ENCODE measurements at regions not wholly inside any gene's neighbourhood (a gene's known extent, or its start where the extent isn't known, plus 50 kb on each side); places are given as distances from the start of the nearest gene placed in this dataset.
"Not testable (repeated sequence)": the region's sequence is repeated elsewhere in the genome, so short reads cannot be mapped to it uniquely, and the experiment has no call there.

DNA sequence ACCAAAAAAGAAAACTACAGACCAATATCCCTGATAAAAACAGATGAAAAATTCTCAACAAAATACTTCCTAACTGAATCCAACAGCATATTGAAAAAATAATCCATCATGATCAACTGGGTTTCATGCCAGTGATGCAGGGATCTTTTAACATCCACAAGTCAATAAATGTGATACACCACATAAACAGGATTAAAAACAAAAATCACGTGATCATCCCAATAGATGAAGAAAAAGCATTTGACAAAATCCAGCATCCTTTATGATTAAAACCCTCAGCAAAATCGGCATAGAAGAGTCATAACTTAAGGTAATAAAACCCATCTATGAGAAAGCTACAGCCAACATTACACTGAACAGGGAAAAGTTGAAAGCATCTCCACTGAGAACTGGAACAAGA lies 107.5 kb downstream of the DCLK3 start:
- no peak for DNase-seq (ENCODE audit: low read depth)

DNA sequence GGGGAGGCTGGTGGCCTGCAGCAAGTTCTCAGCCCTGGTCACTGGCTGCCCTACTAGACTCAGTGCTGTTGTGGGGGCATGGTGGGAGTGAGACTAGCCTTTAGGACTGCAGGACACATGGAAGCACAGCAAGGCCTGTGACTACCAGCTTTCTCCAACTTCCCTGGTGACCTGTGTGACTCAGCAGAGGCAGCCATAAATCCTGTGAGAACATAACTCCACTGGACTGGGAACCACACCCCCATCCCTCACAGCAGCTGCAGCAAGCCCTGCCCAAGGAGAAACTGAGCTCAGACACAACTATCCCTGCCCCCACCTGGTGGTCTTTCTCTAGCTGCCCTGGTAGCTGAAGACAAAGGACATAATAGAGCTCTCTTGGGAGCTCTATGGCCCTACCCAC lies 111.3 kb downstream of the DCLK3 start:
- DNase-seq (ENCODE audit: low read depth) = no peak

DNA sequence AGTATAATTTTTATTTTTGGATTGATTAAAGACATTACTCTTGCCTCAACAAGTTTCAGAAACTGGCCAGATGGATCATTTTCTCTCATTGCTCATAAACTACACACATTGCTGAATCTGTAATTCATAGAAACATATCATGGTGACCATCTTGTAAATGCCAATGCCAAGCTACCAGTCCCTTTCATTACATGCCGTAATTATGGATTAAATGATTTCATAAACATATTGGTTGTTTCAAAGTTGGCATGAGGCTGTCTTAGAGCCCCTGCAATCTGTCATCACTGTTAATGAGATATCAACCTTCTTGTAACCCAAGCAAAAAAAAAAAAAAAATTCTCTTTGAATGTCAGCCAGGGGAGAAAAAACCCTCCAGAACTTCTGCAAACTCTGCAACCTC lies 112.2 kb downstream of the DCLK3 start:
- no peak for DNase-seq (ENCODE audit: low read depth)

DNA sequence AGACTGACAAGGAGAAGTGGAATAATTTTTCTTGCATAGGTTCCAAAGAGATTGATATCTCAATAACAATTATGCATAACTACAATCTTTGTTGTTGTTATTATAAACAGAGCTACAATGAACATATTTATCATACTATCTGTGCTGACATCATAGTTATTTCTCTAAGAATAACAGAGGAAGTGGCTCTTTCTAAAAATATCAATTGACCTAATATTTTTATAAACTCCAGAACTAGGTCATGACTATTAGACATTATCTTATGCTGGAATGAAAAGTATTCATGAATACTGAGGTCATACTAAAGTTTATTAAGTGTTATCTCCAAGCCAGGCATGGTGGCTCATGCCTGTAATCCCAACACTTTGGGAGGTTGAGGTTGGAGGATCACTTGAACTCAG lies 114.1 kb downstream of the DCLK3 start:
- no peak for DNase-seq (ENCODE audit: low read depth)

DNA sequence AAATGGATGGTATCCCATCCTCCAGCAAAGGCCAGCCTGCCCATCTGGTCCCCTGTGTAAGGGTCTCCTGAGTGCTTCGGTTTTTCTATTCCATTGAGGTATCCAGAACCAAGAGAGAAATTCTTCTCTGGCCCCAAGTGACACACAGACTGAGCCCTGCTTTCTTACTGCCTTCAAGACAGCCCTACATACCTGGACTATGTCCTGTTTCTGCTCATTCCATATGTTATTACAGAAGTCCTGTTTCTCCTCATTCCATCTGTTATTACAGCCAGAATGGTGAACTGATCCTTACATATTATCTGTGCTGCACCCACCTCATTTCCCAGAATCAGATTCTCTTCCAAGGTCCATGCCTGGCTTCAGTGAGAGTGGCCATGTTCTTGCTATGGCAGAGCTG lies 115.2 kb downstream of the DCLK3 start:
- no peak for DNase-seq (ENCODE audit: low read depth)

DNA sequence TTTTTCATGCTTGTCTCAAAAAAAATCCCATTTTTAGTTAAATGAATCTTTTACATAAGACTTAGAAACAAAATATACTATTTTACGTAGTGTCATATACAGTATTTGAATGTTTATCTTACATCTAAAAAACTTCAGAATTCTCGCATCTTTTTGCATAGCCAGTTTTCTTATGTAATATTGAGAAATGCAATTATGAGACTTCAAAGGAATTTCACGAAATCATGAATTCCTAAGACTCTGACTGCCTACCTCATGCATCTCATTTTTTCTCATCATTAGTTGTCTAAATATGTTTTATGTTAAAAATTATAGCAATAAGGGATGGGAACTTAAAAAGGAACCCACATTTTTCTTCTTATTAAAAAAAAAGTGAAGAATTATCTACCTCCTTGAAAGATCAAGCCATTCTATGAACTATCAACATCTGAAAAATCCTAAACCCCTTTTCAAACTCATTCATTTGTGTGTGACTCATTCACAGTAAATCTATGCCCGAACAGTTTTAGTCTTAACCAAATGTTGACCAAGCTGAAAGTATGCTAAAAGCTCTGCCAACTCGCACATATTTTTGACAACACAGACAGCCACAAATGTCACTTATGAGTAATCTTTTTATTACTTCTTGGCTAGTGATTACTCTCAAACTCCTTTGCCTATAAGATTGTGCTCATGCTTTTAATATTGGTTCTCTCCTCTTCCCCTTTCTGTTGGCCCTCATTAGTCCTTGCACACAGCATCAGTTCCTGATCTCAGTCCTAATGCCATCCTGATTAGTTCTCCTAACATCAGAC lies 115.9 kb downstream of the DCLK3 start:
- peak; percentile 77 for DNase-seq (ENCODE audit: low read depth)

DNA sequence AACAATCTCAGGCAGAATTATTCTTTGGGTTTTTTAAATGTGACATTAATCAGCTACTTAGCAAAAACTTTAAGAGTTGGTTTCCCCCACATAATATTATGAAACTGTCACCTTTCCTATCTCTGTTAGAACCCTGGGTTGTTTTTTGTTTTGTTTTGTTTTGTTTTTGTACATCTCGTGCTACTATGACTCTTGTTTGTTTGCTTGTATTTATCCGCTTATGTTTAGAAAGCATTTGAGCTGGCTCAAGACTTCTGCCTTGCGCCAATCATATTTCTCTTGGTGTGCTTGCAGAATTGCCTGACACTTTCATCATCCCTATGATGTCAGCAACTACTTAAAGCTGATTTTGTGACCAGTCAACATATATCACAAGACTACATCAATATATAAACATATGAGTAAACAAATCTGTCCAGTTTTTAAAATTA lies 116.9 kb downstream of the DCLK3 start:
- peak; percentile 67 for DNase-seq (ENCODE audit: low read depth)

DNA sequence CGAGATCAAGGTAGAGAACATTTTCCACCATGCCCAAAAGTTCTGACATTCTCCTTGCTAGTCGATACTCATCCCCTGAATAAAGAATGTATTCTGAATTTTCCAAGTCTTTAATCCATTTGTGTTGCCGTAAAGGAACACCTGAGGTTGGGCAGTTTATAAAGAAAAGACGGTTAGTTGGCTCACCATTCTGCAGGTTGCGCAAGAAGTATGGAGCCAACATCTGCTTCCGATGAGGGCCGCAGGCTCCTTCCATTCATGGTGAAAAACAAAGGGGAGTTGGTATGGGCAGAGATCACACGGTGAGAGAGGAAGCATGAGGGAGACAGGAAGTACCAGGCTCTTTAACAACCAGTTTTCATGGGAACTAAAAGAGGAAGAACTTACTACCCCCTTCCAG lies 121.2 kb downstream of the DCLK3 start:
- DNase-seq (ENCODE audit: low read depth) = no peak

DNA sequence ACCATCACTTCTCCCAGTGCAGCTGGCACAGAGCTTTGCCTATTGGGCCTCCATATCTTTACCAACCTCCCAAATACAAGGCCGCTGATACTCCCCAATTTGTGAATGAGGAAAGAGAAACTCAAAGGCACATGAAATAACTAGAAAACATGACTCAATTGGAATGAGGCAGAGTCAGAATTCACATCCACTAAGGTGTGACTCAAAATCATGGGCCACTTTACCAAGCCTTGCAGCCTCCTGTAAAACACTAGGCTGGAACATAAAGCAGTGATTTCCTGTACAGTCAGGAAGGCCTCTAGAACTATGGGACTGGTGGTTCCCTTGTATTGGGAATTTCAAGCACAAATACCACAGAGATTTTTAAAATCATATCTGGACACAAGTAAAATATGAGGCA lies 128.6 kb downstream of the DCLK3 start:
- no peak for DNase-seq (ENCODE audit: low read depth)

DNA sequence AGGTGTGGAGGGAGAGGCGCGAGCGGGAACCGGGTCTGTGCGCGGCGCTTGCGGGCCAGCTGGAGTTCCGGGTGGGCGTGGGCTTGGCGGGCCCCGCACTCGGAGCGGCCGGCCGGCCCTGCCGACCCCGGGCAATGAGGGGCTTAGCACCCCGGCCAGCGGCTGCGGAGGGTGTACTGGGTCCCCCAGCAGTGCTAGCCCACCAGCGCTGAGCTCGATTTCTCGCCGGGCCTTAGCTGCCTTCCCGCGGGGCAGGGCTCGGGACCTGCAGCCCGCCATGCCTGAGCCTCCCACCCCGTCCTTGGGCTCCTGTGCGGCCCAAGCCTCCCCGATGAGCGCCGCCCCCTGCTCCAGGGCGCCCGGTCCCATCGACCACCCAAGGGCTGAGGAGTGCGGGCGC lies 130.5 kb downstream of the DCLK3 start:
- not testable (repeated sequence) for DNase-seq (ENCODE audit: low read depth)

DNA sequence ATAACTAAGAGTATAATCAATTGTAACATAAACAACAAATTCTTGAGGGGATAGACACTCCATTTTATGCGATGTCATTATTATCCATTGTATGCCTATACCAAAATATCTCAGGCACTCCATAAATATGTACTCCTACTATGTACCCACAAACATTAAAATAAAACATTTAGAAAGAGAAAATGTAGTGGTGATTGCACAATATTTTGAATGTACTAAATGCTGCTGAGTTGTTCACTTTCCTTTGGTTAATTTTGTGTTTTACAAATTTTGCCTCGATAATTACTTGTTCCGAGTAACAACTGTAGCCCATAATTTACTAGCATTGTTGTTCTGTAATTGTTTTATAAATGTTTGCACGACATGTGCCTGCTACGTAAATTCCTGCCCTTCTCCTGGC lies 131.3 kb downstream of the DCLK3 start:
- no peak for DNase-seq (ENCODE audit: low read depth)

DNA sequence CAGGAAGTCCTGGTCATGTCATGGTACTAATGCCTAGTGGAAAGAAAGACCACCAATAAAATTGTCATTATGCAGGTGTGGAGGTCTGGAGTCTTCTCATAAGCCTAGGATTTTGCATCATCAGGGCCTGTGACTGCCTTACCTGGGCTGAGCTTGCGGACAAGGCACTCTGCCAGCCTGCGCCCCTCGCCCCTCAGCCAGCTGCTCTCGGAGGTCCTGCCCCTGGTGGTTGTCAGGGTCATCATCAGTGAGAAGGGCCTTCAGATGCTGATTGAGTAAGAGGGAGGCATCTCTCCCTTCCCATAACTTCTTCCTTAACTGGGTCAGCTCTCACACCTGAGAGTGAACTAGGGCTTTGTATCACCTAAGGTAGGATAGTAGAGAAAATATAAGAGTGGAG lies 132.8 kb downstream of the DCLK3 start:
- no peak for DNase-seq (ENCODE audit: low read depth)

DNA sequence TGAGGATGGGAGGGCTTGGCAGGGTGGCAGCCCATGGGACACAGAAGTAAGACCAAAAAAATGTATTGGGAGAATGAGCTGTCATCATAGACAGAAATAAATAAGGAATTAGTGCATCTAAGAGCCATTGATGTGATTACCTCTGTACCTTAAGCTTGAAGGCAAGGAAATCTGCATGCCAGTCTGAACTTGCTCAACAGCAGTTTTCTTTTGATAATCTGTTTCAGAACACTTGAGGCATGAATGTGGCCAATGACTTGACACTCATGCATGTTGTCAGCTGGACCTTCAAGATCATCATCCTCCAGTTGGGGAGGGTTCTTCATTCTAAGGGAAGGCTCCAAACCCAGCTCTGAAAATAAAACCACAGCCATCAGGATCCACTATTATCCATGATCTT lies 148.5 kb downstream of the DCLK3 start:
- no peak for DNase-seq (ENCODE audit: low read depth)

DNA sequence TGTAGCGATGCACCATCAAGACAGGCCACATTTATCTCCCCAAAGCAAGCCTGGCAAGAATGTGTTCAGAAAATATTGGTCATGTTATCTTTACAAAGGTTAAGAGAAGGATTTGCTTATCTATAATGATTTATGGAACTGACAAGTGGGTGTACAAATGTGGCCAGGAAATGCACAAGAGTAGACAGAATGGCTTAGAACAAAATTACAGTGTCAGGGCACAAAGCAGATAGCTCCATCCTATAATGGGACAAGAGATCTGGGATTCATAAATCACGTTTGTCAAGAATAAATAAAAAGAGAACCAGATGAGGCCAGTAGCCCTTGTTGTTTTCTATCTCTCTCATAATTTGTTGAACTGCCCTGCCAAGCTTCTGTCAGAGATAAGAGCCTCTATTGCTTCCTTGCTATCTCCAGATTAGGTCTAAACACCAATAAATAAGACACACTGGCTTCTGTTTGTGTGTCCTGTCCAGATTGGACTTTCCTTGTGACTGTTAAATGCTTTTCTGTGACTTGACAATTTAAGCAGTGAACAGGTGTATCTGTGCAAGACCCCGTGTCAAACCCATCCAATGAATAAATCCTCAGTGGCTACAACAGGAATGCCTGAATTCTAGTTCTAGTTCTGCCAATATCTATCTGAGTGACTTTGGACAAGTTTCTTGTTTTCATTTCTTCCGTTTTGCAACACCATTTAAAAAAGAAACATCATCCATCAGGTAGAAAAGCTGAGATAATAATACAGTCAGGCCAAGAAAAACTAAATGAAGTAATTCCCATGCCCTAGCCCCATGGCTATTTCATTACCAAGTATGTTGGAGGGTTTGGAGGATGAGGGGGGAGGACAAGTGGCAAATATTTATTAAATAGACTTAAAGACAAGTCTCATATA lies 157.2 kb downstream of the DCLK3 start:
- DNase-seq (ENCODE audit: low read depth) = no peak

DNA sequence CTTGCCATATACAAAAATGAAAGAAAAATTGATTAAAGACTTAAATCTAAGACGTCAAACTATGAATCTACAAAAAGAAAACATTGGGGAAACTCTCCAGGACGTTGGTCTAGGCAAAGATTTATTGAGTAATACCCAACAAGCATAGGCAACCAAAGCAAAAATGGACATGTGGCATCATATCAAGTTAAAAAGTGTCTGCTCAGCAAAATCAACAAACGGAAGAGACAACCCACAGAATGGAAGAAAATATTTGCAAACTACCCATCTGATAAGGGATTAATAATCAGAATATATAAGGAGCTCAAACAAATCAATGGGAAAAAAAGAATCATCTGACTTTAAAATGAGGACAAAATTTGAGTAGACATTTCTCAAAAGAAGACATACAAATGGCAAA lies 160.9 kb downstream of the DCLK3 start:
- DNase-seq (ENCODE audit: low read depth) = no peak

DNA sequence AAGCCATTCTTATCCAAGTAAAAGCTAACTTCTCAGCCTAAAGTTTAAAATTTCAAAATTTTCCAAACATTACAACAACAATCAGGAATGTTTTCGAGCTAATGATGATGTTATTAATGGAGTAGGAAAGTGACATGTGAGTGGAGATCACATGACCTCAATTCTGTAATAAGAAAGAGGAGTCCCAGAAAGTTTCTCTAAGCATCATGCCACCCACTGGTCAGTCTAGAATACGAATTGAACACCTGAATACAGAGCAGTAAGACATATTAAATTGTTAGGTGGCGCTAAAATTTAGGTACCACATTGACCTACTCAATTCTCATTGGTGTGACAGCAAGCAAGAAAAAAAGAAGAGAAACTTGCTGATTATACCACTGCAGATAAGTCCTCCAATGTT lies 163.9 kb downstream of the DCLK3 start:
- no peak for DNase-seq (ENCODE audit: low read depth)
